ENCODE measurements at regions not wholly inside any gene's neighbourhood (a gene's known extent, or its start where the extent isn't known, plus 50 kb on each side); places are given as distances from the start of the nearest gene placed in this dataset.

DNA sequence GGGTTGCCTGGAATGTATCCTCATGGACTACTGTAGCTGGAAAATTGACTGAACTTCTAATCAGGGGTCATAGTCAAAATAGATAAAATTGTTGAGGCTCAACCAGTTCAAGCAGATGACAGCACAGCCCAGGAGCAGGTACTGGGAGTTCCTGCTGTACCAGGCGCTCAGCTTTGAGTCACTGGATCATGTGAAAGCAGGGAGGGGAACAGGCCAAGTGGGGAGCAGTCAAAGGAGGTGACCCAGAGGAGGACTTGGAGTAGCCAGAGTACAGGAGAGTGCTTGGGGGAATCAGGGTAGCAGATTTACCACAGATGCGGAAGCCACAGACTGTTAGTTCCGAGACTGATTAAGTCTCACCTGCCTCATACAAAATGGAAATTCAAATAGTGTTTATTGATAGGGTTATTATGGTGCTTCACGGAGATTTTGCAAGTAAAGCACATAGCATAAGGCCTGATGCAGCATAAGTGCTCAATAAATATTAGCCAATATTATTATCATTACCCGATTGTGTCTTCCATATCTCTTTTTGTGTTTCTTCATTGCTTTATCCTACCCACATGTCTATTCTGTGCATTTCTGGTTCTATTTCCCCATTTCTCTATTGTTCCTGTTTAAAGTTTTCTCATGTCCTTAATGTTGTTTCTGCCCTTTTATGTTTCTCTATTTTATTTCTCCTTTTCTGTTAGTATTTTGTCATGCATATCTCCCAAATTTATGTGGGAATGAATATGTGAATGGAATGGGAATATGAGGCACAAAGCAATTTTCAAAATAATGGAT, 369.2 kb upstream of the MCTP2 start:
- no peak for DNase-seq
- H3K4me1 Mint-ChIP-seq = peaks cover 9% of the 10 kb centered on the region
- no peaks in the 10 kb centered on the region for H3K36me3 Mint-ChIP-seq
- H3K4me3 Mint-ChIP-seq = no peak overlapping the region
- H3K27ac Mint-ChIP-seq = no peak overlapping the region
- H3K27me3 Mint-ChIP-seq = no peaks in the 10 kb centered on the region
- CTCF ChIA-PET = no interaction called here
- H3K9me3 Mint-ChIP-seq = no peaks in the 10 kb centered on the region

DNA sequence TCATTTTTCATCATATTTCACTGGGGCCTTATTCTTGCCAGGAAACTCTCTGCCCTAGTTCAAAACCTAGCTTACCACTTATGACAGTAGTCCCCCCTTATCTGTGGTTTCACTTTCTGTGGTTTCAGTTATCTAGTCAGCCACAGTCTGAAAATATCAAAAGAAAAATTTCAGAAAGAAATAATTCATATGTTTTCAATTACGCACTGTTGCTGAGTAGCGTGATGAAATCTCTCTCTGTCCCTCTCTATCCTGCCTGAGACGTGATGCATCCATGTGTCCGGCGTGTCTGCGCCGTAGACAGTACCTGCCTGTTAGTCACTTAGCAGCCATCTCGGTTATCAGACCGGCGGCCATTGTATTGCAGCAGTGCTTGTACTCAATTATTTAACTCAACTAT, 369.9 kb upstream of the MCTP2 start:
- no peak overlapping the region for H3K4me3 Mint-ChIP-seq
- peaks cover 9% of the 10 kb centered on the region for H3K4me1 Mint-ChIP-seq
- H3K9me3 Mint-ChIP-seq = no peaks in the 10 kb centered on the region
- CTCF ChIA-PET = no interaction called here
- DNase-seq = no peak
- no peak overlapping the region for H3K27ac Mint-ChIP-seq
- H3K36me3 Mint-ChIP-seq = no peaks in the 10 kb centered on the region
- no peaks in the 10 kb centered on the region for H3K27me3 Mint-ChIP-seq

DNA sequence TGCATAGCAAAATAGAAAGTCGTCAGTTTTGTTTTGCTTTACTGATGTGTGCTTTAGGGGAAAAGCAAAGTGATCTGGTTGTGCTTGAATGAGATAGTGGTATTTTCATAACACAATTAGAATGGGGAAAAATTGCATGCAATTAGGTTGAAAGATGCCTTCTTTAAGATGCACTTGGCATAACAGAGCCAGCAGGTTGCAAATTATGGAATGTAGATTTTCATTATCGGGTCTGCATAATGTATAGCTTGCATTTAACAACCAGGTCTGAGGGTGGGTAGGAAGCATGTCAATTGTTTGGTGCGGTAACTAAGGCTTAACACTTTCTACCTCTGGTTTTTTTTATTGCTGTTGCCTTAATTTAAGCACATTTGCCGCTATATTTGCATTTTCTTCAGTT, 370.7 kb upstream of the MCTP2 start:
- Mint-ChIP-seq H3K27ac (no peak overlapping the region), H3K9me3 (no peaks in the 10 kb centered on the region)

DNA sequence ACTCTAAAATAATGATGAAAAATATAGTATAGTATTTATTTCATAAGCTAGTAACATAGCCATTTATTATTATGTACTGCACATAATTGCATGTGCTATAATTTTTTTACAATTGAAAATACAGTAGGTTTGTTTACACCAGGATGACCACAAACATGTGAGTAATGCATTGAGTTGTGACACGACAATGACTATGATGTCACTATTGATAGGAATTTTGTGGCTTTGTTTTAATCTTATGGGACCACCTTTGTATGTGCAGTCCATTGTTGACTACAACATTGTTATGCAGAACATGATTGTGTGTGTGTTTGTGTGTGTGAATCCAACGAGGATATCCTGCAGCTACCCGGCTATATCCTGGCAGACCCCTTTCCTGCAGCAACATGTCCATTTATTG, 372.2 kb upstream of the MCTP2 start:
- no peak for DNase-seq
- H3K4me3 Mint-ChIP-seq = no peak overlapping the region
- H3K27ac Mint-ChIP-seq = no peak overlapping the region
- CTCF ChIA-PET = interaction anchor here (0.6 kb wide), 1 partner anchor 40 kb away, joined by 3 read pairs; no protein-coding TSS in a partner anchor
- H3K36me3 Mint-ChIP-seq = no peaks in the 10 kb centered on the region
- no peaks in the 10 kb centered on the region for H3K9me3 Mint-ChIP-seq
- no peaks in the 10 kb centered on the region for H3K27me3 Mint-ChIP-seq
- H3K4me1 Mint-ChIP-seq = peaks cover 9% of the 10 kb centered on the region

More for the DNA sequence above, 370.7 kb upstream of the MCTP2 start:
- H3K4me3 Mint-ChIP-seq = no peak overlapping the region
- CTCF ChIA-PET = no interaction called here
- DNase-seq = no peak
- H3K4me1 Mint-ChIP-seq = peaks cover 9% of the 10 kb centered on the region
- no peaks in the 10 kb centered on the region for H3K36me3 Mint-ChIP-seq
- no peaks in the 10 kb centered on the region for H3K27me3 Mint-ChIP-seq

DNA sequence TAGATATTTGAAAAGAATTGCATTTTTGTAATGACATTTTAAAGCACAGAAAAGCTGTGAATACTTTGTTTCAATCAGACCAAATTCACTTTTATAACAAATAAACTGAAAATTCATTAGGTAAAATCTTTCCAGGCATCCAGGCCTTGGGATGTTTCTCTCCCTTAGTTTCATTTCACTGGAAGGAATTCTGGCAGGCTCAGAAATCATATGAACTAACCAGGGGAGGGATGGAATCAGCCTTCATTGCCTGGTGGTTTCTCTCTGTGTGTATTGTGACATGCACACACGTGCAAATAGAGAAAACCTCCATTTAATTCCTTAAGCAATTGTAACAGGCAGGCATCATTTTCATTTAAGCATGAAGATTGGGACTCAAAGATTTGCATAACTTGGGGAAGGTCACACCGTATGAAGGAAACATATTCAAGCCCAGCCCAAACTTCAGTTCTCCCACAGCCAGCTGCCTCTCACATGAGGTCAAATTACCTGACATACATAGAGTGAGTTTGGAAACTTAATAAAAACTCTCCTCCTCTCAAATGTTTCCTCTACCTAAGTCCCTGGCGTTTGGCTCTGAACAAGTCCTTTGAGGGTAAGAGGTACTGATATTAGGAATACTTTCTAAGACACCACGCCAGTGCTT, 376.1 kb upstream of the MCTP2 start:
- Mint-ChIP-seq H3K4me1 (no peaks in the 10 kb centered on the region), H3K27ac (no peak overlapping the region)

DNA sequence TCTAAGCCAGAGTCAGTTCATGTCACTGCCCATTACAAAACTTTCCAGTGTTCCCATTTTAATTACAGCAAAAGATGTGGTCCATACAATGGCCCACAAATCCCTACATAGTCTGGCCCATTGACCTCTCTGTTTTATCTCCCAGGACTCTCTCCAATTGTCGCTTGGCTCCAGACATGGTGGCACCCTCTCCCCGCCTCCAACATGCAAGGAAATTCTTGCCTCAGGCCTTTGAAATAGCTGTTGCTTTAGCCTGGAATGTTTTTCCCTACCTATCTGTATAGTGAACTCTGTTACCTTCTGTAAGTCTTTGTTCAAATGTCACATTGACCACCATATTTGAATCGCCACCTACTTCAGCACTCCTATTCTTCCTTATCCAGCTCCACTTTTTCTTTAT, 377.3 kb upstream of the MCTP2 start:
- Mint-ChIP-seq H3K4me3 (no peak overlapping the region), H3K4me1 (no peaks in the 10 kb centered on the region), H3K9me3 (no peaks in the 10 kb centered on the region), H3K27ac (no peak overlapping the region), H3K27me3 (peaks cover 4% of the 10 kb centered on the region), H3K36me3 (no peaks in the 10 kb centered on the region)
- DNase-seq = no peak
- CTCF ChIA-PET = no interaction called here

More for the DNA sequence above, 376.1 kb upstream of the MCTP2 start:
- Mint-ChIP-seq H3K36me3 (no peaks in the 10 kb centered on the region), H3K4me3 (no peak overlapping the region), H3K9me3 (no peaks in the 10 kb centered on the region), H3K27me3 (peaks cover 3% of the 10 kb centered on the region)
- CTCF ChIA-PET = no interaction called here
- no peak for DNase-seq

DNA sequence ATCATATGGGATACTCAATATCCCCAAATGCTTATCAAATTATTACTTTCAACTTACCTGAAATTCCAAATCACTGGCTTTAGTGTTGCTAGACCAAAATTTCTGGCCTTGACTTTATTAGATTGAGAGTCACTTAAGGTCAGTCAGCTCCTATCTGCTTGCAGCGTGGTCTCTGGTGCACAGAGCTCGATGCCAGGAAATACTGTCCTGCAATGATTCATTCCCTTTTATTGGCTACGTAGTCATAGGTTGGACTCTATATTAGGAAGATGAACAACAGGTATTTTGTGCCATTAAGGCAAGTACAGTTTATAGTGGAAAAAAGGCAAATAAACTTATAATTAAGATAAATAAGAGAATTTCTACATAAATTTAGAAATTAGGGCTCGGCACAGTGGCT, 378.6 kb upstream of the MCTP2 start:
- Mint-ChIP-seq H3K4me1 (no peaks in the 10 kb centered on the region), H3K27ac (no peak overlapping the region), H3K27me3 (peaks cover 4% of the 10 kb centered on the region), H3K9me3 (no peaks in the 10 kb centered on the region), H3K4me3 (no peak overlapping the region), H3K36me3 (no peaks in the 10 kb centered on the region)
- DNase-seq = no peak
- CTCF ChIA-PET = no interaction called here

DNA sequence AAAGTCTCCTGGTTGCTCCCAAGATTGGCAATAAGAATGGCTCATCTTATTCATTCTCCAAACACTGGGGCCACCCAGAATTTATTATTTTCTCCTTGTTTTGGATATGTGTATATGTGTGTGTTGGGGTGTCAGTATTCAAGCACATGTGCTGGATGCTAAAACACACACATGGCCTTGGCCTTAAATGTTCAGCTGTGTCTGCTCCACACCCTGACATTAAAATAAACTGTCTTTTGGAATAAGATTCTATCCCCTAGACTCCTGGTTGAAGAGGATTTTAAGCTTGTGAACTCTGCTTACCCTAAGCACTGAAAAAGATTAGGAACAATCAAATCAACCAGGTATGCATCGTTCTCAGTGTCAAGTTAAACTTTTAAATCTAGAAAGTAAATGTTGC, 382.9 kb upstream of the MCTP2 start:
- H3K27ac Mint-ChIP-seq = no peak overlapping the region
- no peaks in the 10 kb centered on the region for H3K4me1 Mint-ChIP-seq
- peaks cover 4% of the 10 kb centered on the region for H3K27me3 Mint-ChIP-seq
- CTCF ChIA-PET = no interaction called here
- no peak for DNase-seq
- H3K9me3 Mint-ChIP-seq = no peaks in the 10 kb centered on the region
- H3K4me3 Mint-ChIP-seq = no peak overlapping the region
- no peaks in the 10 kb centered on the region for H3K36me3 Mint-ChIP-seq

DNA sequence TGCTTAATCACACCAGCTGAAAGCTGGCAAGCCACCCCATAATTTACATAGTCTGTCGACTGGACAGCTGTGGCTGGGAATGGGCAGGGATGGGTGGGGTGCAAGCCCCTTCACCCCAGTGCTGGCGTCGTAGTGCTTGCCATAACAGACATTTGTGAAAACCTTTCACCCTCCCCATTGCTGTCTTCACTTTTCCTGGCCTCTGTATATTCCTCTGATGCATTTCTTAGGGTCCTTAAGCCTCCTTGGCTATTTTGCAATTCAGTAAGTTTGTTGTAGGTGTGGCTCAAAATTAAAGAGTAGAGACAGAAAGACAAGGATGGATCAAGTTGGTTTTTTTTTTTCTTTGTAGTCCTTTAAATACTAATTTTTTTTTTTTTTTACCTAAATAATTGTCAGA, 383.3 kb upstream of the MCTP2 start:
- Mint-ChIP-seq H3K27ac (no peak overlapping the region), H3K9me3 (no peaks in the 10 kb centered on the region), H3K4me1 (no peaks in the 10 kb centered on the region), H3K36me3 (no peaks in the 10 kb centered on the region), H3K27me3 (peaks cover 4% of the 10 kb centered on the region), H3K4me3 (no peak overlapping the region)
- CTCF ChIA-PET = no interaction called here
- DNase-seq = no peak

DNA sequence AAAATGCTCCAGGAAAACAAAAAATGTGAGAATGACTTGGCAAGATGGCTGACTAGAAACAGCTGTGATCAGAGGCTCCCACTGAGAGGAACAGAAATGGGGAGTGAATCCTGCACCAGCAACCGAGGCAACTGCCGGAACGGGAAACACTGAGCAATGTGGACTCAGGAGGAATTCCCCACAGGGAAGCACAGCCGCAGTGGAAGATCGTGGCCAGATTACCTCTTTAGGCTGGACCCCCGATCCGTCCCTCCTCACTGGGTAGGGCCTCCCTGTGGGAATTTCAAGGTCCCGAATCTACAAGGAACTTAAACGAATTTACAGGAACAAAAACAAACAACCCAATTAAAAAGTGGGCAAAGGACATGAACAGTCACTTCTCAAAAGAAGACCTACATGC, 385.2 kb upstream of the MCTP2 start:
- Mint-ChIP-seq H3K4me3 (no peak overlapping the region), H3K27ac (no peak overlapping the region), H3K36me3 (no peaks in the 10 kb centered on the region), H3K27me3 (peaks cover 4% of the 10 kb centered on the region), H3K4me1 (no peaks in the 10 kb centered on the region), H3K9me3 (no peaks in the 10 kb centered on the region)
- CTCF ChIA-PET = no interaction called here
- DNase-seq = no peak

DNA sequence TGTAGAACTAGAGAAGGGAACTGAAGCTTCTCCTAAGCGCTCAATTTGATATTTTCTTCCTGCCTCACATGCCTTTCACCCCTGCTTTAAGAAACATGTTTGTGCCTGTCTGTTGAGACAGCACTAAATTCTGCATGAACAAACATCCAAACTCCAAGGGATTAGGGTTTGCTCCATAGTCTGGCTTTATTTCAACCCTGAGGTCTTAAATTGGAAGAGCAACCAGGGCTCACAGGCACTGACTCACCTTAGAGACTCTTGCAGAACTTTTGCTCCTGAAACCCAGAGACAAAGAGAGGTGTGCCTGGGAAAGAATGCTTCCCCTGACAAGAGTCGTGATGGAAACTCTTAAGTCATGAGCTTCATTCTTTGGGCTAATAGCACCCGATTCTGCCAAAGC, 393.9 kb upstream of the MCTP2 start:
- Mint-ChIP-seq H3K4me1 (no peaks in the 10 kb centered on the region), H3K27me3 (no peaks in the 10 kb centered on the region), H3K4me3 (no peak overlapping the region), H3K9me3 (no peaks in the 10 kb centered on the region), H3K27ac (no peak overlapping the region), H3K36me3 (no peaks in the 10 kb centered on the region)
- DNase-seq = no peak
- CTCF ChIA-PET = no interaction called here

DNA sequence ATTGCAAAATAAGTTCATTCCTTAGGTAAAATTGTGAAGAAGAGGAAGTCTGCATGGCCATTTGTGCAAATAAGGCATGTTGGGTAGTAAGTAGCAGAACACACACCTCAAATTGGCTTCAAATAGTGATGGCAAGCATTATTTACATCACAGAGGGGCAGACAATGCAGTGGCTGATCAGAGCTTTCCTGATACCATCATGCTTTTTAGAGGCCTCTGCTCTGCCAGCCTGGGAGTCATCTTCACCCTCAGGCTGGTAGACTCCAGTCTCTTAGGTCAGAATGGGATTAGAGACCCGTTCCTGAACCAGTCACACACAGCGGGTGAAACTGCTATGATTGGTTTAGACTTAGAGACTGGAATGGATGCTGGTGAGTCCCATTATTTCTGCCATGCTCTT, 396.0 kb upstream of the MCTP2 start:
- Mint-ChIP-seq H3K4me3 (no peak overlapping the region), H3K4me1 (no peaks in the 10 kb centered on the region), H3K36me3 (no peaks in the 10 kb centered on the region), H3K9me3 (no peaks in the 10 kb centered on the region), H3K27ac (no peak overlapping the region), H3K27me3 (no peaks in the 10 kb centered on the region)
- no peak for DNase-seq
- CTCF ChIA-PET = no interaction called here

DNA sequence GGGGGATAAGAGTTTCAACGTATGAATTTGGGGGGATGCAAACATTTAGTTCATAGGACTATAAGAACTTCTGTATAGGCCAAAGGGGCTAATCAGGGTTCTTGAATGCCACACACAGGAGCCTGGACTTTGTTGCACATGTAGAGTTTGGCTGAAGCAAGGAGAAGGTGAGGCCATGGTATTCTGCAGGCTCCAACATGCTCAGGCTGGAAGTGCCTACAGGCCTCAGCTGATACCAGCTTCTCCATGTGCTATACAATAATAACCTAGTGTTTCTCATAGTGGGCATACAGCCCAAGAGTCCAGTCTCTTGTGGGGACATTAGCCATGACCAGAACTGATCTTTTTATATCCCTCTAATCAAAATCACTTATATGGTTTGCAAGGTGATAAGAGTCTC, 399.7 kb upstream of the MCTP2 start:
- H3K27ac Mint-ChIP-seq = no peak overlapping the region
- H3K4me1 Mint-ChIP-seq = no peaks in the 10 kb centered on the region
- H3K9me3 Mint-ChIP-seq = no peaks in the 10 kb centered on the region
- DNase-seq = no peak
- H3K36me3 Mint-ChIP-seq = no peaks in the 10 kb centered on the region
- no peaks in the 10 kb centered on the region for H3K27me3 Mint-ChIP-seq
- no peak overlapping the region for H3K4me3 Mint-ChIP-seq
- CTCF ChIA-PET = no interaction called here

DNA sequence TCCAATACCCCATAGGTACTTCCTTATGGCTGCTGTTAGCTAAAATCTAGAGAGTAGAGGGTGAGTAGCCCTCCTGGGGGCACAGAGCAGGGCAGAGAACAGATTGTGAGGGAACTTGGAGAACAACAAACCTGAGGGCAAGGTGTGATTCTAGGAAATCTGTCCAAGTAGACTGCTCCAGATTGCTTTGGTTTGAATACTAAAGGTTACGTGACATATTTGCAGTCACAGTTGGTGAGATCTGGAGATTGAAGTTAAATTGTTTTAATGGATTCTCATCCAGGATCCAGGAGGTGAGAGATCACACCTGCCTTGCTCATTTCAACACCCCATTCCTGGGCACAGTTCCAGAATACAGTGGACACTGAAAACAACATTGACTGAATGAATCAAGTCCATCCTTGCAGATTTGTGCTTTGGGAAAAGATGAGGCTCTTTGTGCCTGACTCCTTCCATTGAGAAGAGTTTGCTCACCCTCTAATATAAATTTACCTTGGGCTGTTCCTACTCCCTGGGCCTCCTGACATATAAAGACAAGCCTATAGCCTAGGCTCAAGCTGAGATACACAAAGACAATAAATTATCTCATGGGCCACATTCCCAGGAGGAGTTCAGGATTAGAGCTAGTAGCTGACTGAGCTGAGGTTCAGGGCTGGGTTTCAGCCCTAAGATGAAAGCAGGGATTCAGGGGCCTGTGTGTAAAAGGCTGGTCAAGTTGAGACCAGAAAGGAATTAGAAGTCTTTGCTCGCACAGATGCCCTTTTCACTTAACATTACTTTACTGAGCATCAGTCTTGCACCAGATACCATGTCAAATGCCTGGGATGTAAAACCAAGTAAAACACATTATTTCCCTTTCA, 400.9 kb upstream of the MCTP2 start:
- H3K27me3 Mint-ChIP-seq = no peaks in the 10 kb centered on the region
- CTCF ChIA-PET = interaction anchor here (0.6 kb wide), 1 partner anchor 556 kb away, joined by 3 read pairs; no protein-coding TSS in a partner anchor
- H3K9me3 Mint-ChIP-seq = no peaks in the 10 kb centered on the region
- no peak overlapping the region for H3K4me3 Mint-ChIP-seq
- H3K4me1 Mint-ChIP-seq = no peaks in the 10 kb centered on the region
- no peak for DNase-seq
- no peak overlapping the region for H3K27ac Mint-ChIP-seq
- H3K36me3 Mint-ChIP-seq = no peaks in the 10 kb centered on the region
